HG02610 (cell line): ENCODE measurements at regions not wholly inside any gene's neighbourhood (a gene's known extent, or its start where the extent isn't known, plus 50 kb on each side); places are given as distances from the start of the nearest gene placed in this dataset.

Experiments used
- ATAC-seq: cut with Tn5 transposase; IDR thresholded peaks from one replicate; pipeline ENCODE4 v1.9.1; 2021; ENCODE audit warnings: mild to moderate bottlenecking, moderate library complexity; ENCODE audit not compliant: unreplicated experiment

GRCh38 chr5:5617024-5617423, 194.5 kb downstream of the ICE1 start:
- no peak for ATAC-seq

- no peak for ATAC-seq
Observed at GRCh38 chr5:5616247-5616895, 193.9 kb downstream of the ICE1 start.

GRCh38 chr5:5615569-5615968, 193.1 kb downstream of the ICE1 start:
- no peak for ATAC-seq

GRCh38 chr5:5613261-5613990, 190.9 kb downstream of the ICE1 start:
- no peak for ATAC-seq

GRCh38 chr5:5612096-5612495, 189.6 kb downstream of the ICE1 start:
- ATAC-seq: no peak

- ATAC-seq: no peak
Observed at GRCh38 chr5:5609935-5610334, 187.5 kb downstream of the ICE1 start.

GRCh38 chr5:5605170-5605764, 182.8 kb downstream of the ICE1 start:
- ATAC-seq: no peak

GRCh38 chr5:5602554-5602953, 180.1 kb downstream of the ICE1 start:
- no peak for ATAC-seq

- ATAC-seq: no peak
Observed at GRCh38 chr5:5598547-5599113, 176.2 kb downstream of the ICE1 start.

- ATAC-seq: no peak
Observed at GRCh38 chr5:5593391-5593790, 170.9 kb downstream of the ICE1 start.

- ATAC-seq: no peak
Observed at GRCh38 chr5:5592541-5592940, 170.1 kb downstream of the ICE1 start.

GRCh38 chr5:5591567-5591966, 169.1 kb downstream of the ICE1 start:
- no peak for ATAC-seq

- ATAC-seq: no peak
Observed at GRCh38 chr5:5589857-5590256, 167.4 kb downstream of the ICE1 start.

GRCh38 chr5:5588887-5589826, 166.7 kb downstream of the ICE1 start:
- no peak for ATAC-seq

- ATAC-seq: no peak
Observed at GRCh38 chr5:5588386-5588785, 165.9 kb downstream of the ICE1 start.

GRCh38 chr5:5587474-5587873, 165.0 kb downstream of the ICE1 start:
- no peak for ATAC-seq

- ATAC-seq: no peak
Observed at GRCh38 chr5:5586721-5587120, 164.2 kb downstream of the ICE1 start.

- no peak for ATAC-seq
Observed at GRCh38 chr5:5585751-5586341, 163.4 kb downstream of the ICE1 start.

GRCh38 chr5:5584751-5585150, 162.3 kb downstream of the ICE1 start:
- no peak for ATAC-seq

- ATAC-seq: no peak
Observed at GRCh38 chr5:5584236-5584745, 161.8 kb downstream of the ICE1 start.
